Spleen (tissue), 11 donors: ENCODE measurements at regions not wholly inside any gene's neighbourhood (a gene's known extent, or its start where the extent isn't known, plus 50 kb on each side); places are given as distances from the start of the nearest gene placed in this dataset.

Experiments used
- DNase-seq: peaks from one replicate; pipeline ENCODE4 v3.0.0-alpha.2; 2020
- H3K27ac ChIP-seq, 8 donors: fragments of 200-600 bp; sonication (generic) in 7 of 8; 1 replicate in 4 of 8; 2 replicates in 4 of 8; pipeline versions ENCODE4 v1.5.0 to v1.8.0; 2016 to 2021; ENCODE audit warnings: inconsistent platforms in 4 of 8, mild to moderate bottlenecking in 4 of 8, moderate library complexity in 1 of 8
- H3K27me3 ChIP-seq, 7 donors: fragments of 200-600 bp; sonication (generic) in 6 of 7; replicated peaks in 1 of 7; 1 replicate in 4 of 7; 2 replicates in 3 of 7; pipeline versions ENCODE4 v1.5.0 to v1.8.0; 2016 to 2021; ENCODE audit warnings: inconsistent platforms in 3 of 7, mild to moderate bottlenecking in 1 of 7
- H3K36me3 ChIP-seq, 6 donors: fragments of 200-600 bp; sonication (generic) in 5 of 6; 1 replicate in 4 of 6; 2 replicates in 2 of 6; pipeline versions ENCODE4 v1.5.0 to v1.8.0; 2016 to 2021; ENCODE audit warnings: inconsistent platforms in 2 of 6
- H3K4me1 ChIP-seq, 6 donors: fragments of 200-600 bp; sonication (generic) in 5 of 6; 1 replicate in 3 of 6; 2 replicates in 3 of 6; pipeline versions ENCODE4 v1.5.0 to v1.8.0; 2016 to 2021; ENCODE audit warnings: inconsistent platforms in 3 of 6
- H3K4me3 ChIP-seq, 8 donors: fragments of 200-600 bp; sonication (generic) in 7 of 8; 1 replicate in 4 of 8; 2 replicates in 4 of 8; pipeline versions ENCODE4 v1.5.0 to v1.8.0; 2016 to 2021; ENCODE audit warnings: inconsistent platforms in 4 of 8, mild to moderate bottlenecking in 4 of 8, moderate library complexity in 2 of 8
- H3K9me3 ChIP-seq, 8 donors: fragments of 200-600 bp; sonication (generic) in 7 of 8; 1 replicate in 4 of 8; 2 replicates in 4 of 8; pipeline versions ENCODE4 v1.5.0 to v1.8.0; 2016 to 2021; ENCODE audit warnings: inconsistent platforms in 4 of 8
- CTCF ChIP-seq, 11 experiments: fragments of 200-600 bp in 7 of 11; fragments of 450-650 bp in 4 of 11; sonication (generic) in 4 of 11; IDR thresholded peaks in 8 of 11; conservative IDR thresholded peaks in 3 of 11; 1 replicate in 7 of 11; 2 replicates in 4 of 11; pipeline versions ENCODE4 v1.4.0 to v1.8.0; 2016 to 2021; ENCODE audit warnings: antibody characterized with exemption in 11 of 11, inconsistent platforms in 4 of 11, mild to moderate bottlenecking in 1 of 11
- POLR2A ChIP-seq, 3 donors: fragments of 450-650 bp; IDR thresholded peaks; one replicate each; pipeline ENCODE4 v1.5.1; 2017; ENCODE audit warnings: antibody characterized with exemption in 3 of 3, mild to moderate bottlenecking in 1 of 3
- POLR2AphosphoS5 ChIP-seq, 3 donors: sonication (generic); formaldehyde crosslinking; IDR thresholded peaks; one replicate each; pipeline ENCODE4 v1.5.1; 2017; ENCODE audit warnings: antibody characterized with exemption in 3 of 3
- WGBS, 5 donors: extraction: QIAGEN DNeasy Blood & Tissue Kit in 3 of 5; methylation state at CpG; one replicate each; pipeline versions ENCODE4 v1.1.5 to v1.1.7; 2013 to 2018; 5-methylcytosine and 5-hydroxymethylcytosine counted together
- intact Hi-C: fragments of 100-400 bp; cut with DNase I; formaldehyde crosslinking; loops from one replicate; pipeline ENCODE4 v1.15.0; 2023; ENCODE audit warnings: low total_unique reads
- donor health status: healthy with polysubstance abuse.
- donor health status: DM: no; HTN: no; CAD: no; lungs with moderate emphysema.
- donor health status: DM: no; HTN: no; CAD: no.
- donor health status: Bipolar disorder and iron deficiency.
- donor health status: healthy.
- donor health status: DM: no; HTN: no; CAD: no.
- donor health status: DM: yes; HTN: yes; CAD: no.

- H3K4me3 ChIP-seq = no peak overlapping the region
- no peaks in the 10 kb centered on the region for H3K36me3 ChIP-seq
- H3K4me1 ChIP-seq = no peaks in the 10 kb centered on the region
- no peak for TF ChIP-seq POLR2AphosphoS5 (IDR thresholded peaks at IDR 0.05)
- no peak for TF ChIP-seq CTCF (IDR thresholded peaks at IDR 0.05 in 8 of 11, conservative IDR thresholded peaks at IDR 0.05 in 3 of 11)
- TF ChIP-seq POLR2A (IDR thresholded peaks at IDR 0.05) = no peak
- H3K9me3 ChIP-seq = peaks cover 0 to 5% (median 0%) of the 10 kb centered on the region in 8 donors
- intact Hi-C loops = no loop called here
- WGBS, 5 donors = 63 to 96% (median 90%) methylated on average over 1 of the region's 1 CpG
- H3K27me3 ChIP-seq = peaks cover 0 to 4% (median 0%) of the 10 kb centered on the region in 7 donors
- H3K27ac ChIP-seq = no peak overlapping the region
- DNase-seq = no peak
Observed at GRCh38 chr2:122094557-122094956, 339.1 kb downstream of the TSN start.

- no peak overlapping the region for H3K27ac ChIP-seq
- intact Hi-C loops = no loop called here
- no peaks in the 10 kb centered on the region for H3K36me3 ChIP-seq
- DNase-seq = no peak
- no peaks in the 10 kb centered on the region for H3K9me3 ChIP-seq
- no peak overlapping the region for H3K4me3 ChIP-seq
- TF ChIP-seq CTCF (IDR thresholded peaks at IDR 0.05 in 8 of 11, conservative IDR thresholded peaks at IDR 0.05 in 3 of 11) (no peak), POLR2AphosphoS5 (IDR thresholded peaks at IDR 0.05) (no peak), POLR2A (IDR thresholded peaks at IDR 0.05) (no peak)
- WGBS, 5 donors = 46 to 75% (median 67%) methylated on average over 2 of the region's 2 CpGs
- no peaks in the 10 kb centered on the region for H3K4me1 ChIP-seq
- peaks cover 0 to 4% (median 0%) of the 10 kb centered on the region in 7 donors for H3K27me3 ChIP-seq
Observed at GRCh38 chr2:122096761-122097160, 341.3 kb downstream of the TSN start.

- Histone ChIP-seq H3K27me3 (peaks cover 0 to 4% (median 0%) of the 10 kb centered on the region in 7 donors), H3K27ac (no peak overlapping the region), H3K4me3 (no peak overlapping the region), H3K36me3 (no peaks in the 10 kb centered on the region), H3K4me1 (no peaks in the 10 kb centered on the region), H3K9me3 (no peaks in the 10 kb centered on the region)
- no peak for DNase-seq
- no peak for TF ChIP-seq POLR2A (IDR thresholded peaks at IDR 0.05)
- TF ChIP-seq CTCF (IDR thresholded peaks at IDR 0.05 in 8 of 11, conservative IDR thresholded peaks at IDR 0.05 in 3 of 11) = no peak
- no peak for TF ChIP-seq POLR2AphosphoS5 (IDR thresholded peaks at IDR 0.05)
- 46 to 73% (median 66%) methylated on average over 1 of the region's 1 CpG for WGBS, 5 donors
- intact Hi-C loops = no loop called here
Observed at GRCh38 chr2:122098306-122098705, 342.9 kb downstream of the TSN start.

GRCh38 chr2:122100346-122100745, 344.9 kb downstream of the TSN start:
- intact Hi-C loops = no loop called here
- WGBS, 5 donors = 60 to 91% (median 76%) methylated on average over 2 of the region's 2 CpGs

More at GRCh38 chr2:122100346-122100745, 344.9 kb downstream of the TSN start:
- Histone ChIP-seq H3K9me3 (no peaks in the 10 kb centered on the region), H3K4me3 (no peak overlapping the region), H3K36me3 (no peaks in the 10 kb centered on the region), H3K27me3 (peaks cover 0 to 4% (median 0%) of the 10 kb centered on the region in 7 donors), H3K27ac (no peak overlapping the region), H3K4me1 (no peaks in the 10 kb centered on the region)
- DNase-seq = no peak
- TF ChIP-seq POLR2A (IDR thresholded peaks at IDR 0.05) (no peak), CTCF (IDR thresholded peaks at IDR 0.05 in 8 of 11, conservative IDR thresholded peaks at IDR 0.05 in 3 of 11) (no peak), POLR2AphosphoS5 (IDR thresholded peaks at IDR 0.05) (no peak)
